Loucy (cell line): ENCODE measurements at regions not wholly inside any gene's neighbourhood (a gene's known extent, or its start where the extent isn't known, plus 50 kb on each side); places are given as distances from the start of the nearest gene placed in this dataset.

Experiments used
- CTCF ChIP-seq: fragments of 200-600 bp; sonication (generic); conservative IDR thresholded peaks from 2 replicates; pipeline ENCODE4 v1.5.1; 2014; ENCODE audit warnings: mild to moderate bottlenecking, antibody characterized with exemption, low read length
- EZH2phosphoT487 ChIP-seq: fragments of 200-600 bp; IDR thresholded peaks from 2 replicates; pipeline ENCODE4 v1.6.1; 2018; ENCODE audit warnings: antibody characterized with exemption, mild to moderate bottlenecking, moderate library complexity, borderline replicate concordance

GRCh38 chr7:50164559-50165170 is 71.6 kb upstream of the ZPBP start:
- TF ChIP-seq CTCF (no peak), EZH2phosphoT487 (no peak)
